Retinal pigment epithelial cell (primary cell): ENCODE measurements at regions not wholly inside any gene's neighbourhood (a gene's known extent, or its start where the extent isn't known, plus 50 kb on each side); places are given as distances from the start of the nearest gene placed in this dataset.

Experiments
- DNase-seq: peaks from one replicate; pipeline ENCODE4 v3.0.0-alpha.2; 2010; ENCODE audit warnings: low read depth
- H3K4me3 ChIP-seq: 2 replicates; pipeline ENCODE4 v1.5.1; 2011; ENCODE audit warnings: mild to moderate bottlenecking, low read length, control low read depth, moderate library complexity
- CTCF ChIP-seq: conservative IDR thresholded peaks from 2 replicates; pipeline ENCODE4 v1.5.1; 2011; ENCODE audit warnings: low read depth, low read length, control low read depth, inconsistent platforms

- no peak for DNase-seq
- no peak overlapping the region for H3K4me3 ChIP-seq
- TF ChIP-seq CTCF, result no peak
These were observed 422.6 kb upstream of the CD180 start for GRCh38 chr5:67619235-67619634.

GRCh38 chr5:67617051-67617450 is 420.5 kb upstream of the CD180 start:
- TF ChIP-seq CTCF, result no peak
- no peak for DNase-seq
- H3K4me3 ChIP-seq, result no peak overlapping the region

GRCh38 chr5:67612961-67613360 is 416.4 kb upstream of the CD180 start:
- H3K4me3 ChIP-seq, result no peak overlapping the region
- DNase-seq, result no peak
- TF ChIP-seq CTCF, result no peak

GRCh38 chr5:67610186-67610912 is 413.8 kb upstream of the CD180 start:
- DNase-seq, result no peak
- TF ChIP-seq CTCF, result no peak
- H3K4me3 ChIP-seq, result no peak overlapping the region

DNA sequence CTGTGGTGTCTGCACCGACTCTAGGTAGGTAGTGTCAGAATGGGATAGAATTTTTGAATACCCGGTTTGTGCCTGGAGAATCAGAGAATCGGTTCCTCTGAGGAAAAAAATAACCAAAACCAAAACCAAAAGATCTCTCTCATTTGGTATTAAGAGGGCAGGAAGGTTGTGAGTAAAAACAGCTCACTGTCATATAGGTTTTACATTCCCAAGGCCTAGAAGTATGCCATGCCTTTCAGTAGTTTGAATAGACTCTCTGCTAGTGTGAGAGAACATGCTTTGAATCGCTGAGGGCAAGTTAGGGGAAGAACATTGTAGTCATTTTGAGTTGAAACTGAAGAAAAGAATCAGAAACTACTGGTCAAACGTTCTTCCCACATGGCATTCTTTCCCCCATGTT is 411.4 kb upstream of the CD180 start:
- DNase-seq, result no peak
- H3K4me3 ChIP-seq, result no peak overlapping the region
- TF ChIP-seq CTCF, result no peak

DNA sequence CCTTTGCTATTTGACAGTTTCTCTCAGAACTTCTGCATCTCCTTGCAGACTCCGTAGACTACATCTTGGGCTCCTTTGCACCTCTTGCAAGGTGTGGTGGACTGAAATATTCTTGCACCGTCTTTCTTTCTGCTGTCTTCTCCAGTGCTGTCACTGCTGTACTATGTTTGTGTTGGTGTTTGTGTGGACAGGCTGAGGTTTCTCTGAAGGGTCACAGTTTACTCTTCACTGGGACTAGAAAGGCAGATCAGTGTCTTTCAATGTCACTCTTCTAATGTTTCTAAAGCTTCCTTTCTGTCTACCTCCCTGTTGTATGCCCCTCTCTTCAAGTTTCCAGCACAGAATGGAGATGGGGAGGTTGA is 410.0 kb upstream of the CD180 start:
- H3K4me3 ChIP-seq, result no peak overlapping the region
- TF ChIP-seq CTCF, result no peak
- no peak for DNase-seq

DNA sequence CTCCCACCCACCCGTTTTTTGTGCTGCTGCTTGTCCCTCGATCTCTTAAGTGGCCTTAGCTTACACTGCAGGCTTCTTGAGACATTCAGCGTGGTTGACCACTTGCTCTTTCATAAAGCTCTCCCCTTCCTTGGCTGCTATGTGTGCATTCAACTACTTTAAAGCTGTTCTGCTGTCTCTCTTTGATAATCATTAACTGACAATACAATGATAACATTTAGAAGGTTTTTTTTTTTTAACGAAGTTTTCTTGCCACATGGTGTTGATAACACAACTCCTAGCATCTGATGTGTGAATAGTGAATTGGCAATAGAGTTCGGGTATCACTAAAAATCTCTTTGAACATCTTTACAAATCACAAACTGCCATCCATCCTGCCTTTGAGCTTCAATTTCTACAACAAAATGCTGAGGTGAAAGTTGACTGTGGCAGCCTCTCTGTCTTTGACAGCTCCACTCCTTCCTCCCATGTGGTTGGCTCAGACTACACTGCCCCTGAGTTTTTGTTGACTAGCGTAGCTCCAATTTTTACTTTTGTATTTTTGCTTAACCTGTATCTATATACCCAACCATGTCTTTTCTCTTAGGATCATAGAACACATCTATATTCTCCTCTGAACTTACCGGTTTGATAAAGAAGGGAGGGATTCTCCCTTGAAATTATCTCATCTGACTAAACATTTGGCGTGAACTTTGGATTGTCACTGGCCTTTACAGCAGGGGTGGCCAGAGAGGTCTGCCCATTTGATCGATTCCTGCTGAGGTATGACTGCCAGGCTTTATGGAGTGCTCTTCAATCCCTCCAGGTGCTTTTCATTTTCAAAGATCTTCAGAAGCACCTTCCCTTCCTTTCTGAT is 409.4 kb upstream of the CD180 start:
- no peak for DNase-seq
- H3K4me3 ChIP-seq, result no peak overlapping the region
- TF ChIP-seq CTCF, result no peak
